Left renal cortex interstitium (tissue), 4 donors: ENCODE measurements at regions not wholly inside any gene's neighbourhood (a gene's known extent, or its start where the extent isn't known, plus 50 kb on each side); places are given as distances from the start of the nearest gene placed in this dataset.

Source experiments
- DNase-seq, 4 donors: peaks; one replicate each; pipeline ENCODE4 v3.0.0-alpha.2; 2013; ENCODE audit warnings: low read depth in 4 of 4, low spot score in 2 of 4, missing footprints in 1 of 4

DNA sequence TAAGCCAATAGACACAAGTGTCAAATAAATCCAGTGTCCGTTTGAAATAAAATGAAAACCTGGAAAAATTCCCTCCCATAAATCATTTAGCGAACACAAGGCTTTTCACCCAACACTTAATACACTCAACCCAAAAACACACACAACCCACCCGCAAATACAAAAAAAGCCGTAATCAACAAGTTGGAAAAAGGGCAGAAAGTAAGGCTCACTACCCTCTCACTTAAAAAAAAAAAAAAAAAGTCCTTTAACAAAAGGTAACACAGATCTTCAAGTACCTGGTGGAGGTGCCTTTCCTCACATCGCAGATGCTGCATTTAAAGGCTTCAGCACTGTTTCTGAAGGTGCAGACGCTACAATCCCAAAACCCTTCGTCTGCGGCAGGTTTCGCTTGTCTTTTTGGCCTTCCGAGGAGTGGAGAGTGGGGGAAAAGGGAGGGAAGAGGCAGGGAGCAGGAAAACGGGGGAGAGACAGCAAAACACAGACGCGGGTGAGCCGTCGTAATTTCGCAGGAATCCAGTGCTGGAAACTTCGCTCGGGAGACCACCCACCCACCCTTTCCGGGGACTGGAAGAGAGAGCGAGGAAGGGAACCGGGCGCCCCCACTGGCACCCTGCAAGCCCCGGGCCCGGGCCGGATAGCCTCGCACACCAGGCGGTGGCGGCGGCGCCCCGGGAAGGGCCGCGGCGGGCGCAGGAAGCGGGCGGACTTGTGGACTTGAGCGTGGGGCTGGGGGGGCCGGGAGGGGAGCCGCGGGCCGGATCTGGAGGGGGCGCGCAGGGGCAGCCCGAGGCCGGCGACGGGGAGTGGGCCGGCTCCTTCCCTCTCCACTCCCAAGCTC is 401.8 kb downstream of the SHQ1 start, which contains the start of gene RYBP:
RYBP (minus strand) TSS at position 404 of the 841 bp plus-strand sequence.
- peak in 2 of 4 donors; percentile 52 to 56 for DNase-seq

DNA sequence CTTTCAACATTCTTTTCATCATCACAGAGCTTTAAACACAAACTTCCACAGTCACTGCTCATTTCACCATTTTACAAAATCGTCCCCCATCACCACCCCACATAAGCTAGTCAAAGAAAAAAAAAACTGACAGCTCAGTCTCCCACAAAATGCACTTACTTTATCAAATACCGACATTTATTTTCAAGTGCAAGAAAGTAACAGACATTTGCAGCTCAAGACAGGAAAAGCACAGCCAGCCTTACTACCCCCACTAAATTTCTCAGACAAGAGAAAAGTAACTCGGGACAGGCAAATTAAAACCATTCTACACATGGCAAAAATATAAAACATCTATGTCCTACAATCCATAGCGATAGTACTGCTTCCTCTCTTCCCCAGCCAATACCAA is 402.4 kb downstream of the SHQ1 start:
- DNase-seq: peak in 1 of 4 donors; percentile 39

DNA sequence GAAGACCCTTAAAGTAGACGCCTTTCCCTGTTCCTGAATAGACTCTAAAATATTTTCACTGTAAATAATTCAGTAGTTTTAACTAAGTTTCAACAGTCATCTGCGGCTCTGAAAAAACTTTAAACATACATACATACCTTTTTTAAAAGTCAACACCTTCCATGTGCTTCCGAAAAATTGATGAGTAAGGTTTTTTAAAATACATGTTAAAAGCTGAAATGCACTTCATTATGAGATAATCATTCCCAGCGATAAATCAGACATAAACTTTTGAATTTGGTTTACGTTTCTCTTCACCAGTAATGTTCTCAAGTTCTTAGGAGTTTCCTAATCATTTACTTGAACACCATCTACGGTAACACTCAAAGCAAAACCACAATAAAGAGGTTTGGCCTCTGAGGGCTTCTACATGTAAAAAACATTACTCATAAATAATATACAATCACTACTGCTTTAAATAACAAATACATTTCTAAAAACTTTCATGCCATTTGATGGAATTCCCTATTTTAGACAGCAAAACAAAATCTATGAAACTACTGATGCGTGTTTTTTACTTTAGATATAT is 403.5 kb downstream of the SHQ1 start:
- DNase-seq: no peak

- no peak for DNase-seq
These were observed 405.5 kb downstream of the SHQ1 start for GRCh38 chr3:72442759-72443158.

DNA sequence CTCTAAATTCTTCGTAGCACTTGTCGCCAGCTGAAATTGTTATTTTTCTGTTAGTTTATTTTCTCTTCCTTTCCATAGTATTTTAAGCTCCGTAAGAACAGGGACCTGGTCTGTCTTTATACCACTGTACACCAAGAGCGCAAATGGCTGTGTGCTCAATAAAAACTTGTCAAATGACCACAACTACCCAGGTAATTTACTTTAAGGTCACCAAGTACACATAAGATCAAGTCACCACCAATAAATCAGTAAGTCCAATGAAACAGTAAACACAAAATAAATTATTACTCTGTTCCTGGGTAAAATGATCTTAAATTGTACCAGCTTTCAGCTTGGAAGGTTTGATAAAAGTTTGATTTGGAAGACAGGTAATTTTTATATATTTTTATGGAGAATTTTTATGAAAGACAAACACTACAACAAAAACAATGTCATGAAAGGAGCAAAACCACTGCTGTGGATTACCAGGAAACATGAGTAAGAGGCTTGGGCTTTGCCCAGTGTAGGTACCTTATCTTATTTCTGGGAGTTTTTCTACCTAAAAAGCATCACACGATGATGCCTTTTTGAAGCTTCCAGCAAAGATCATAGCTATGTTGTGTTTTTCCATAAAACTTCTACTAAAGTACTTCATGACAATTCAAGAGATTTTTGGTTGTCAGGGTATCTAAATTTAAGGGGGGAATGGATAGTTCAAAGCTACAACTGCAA is 406.8 kb downstream of the SHQ1 start:
- no peak for DNase-seq

- DNase-seq: no peak
These were observed 407.8 kb downstream of the SHQ1 start for GRCh38 chr3:72440491-72440890.

DNA sequence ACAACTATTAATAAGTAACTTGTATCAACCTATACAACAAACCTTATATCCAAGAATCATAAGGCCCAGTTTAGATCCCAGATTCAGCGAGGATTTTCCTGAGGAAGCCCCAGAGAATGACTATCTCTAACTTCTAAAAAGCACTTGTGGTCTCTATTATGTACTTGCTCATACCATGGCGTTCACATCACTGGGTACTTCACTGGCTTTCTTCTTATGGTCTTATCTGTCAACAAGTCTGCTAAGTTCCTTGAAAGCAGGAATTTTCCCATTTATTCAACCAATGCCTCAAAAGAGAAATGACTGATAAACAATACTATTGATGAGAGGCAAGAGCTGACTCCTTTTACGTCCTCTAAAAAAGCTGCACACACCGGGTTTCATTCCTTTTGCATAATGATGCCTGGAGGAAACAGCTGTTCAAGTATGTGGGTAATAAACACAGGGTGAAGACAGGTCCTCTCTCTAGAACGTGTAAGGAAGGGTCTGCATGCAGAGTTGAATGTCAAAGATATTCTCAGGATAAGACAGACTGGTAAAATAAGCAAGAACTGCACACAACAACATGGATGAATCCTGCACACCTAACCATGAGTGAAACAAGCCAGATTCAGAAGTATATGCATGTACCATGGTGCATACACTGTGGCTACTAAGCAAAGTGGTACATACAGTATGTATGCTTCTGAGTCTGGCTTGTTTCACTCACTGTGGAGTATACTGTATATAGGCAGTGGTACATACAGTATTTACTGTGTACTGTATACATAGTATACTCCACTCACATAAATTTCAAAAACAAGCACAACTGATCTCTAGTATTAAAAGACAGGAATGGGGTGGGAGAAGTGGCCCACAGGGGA is 408.7 kb downstream of the SHQ1 start:
- DNase-seq: no peak

DNA sequence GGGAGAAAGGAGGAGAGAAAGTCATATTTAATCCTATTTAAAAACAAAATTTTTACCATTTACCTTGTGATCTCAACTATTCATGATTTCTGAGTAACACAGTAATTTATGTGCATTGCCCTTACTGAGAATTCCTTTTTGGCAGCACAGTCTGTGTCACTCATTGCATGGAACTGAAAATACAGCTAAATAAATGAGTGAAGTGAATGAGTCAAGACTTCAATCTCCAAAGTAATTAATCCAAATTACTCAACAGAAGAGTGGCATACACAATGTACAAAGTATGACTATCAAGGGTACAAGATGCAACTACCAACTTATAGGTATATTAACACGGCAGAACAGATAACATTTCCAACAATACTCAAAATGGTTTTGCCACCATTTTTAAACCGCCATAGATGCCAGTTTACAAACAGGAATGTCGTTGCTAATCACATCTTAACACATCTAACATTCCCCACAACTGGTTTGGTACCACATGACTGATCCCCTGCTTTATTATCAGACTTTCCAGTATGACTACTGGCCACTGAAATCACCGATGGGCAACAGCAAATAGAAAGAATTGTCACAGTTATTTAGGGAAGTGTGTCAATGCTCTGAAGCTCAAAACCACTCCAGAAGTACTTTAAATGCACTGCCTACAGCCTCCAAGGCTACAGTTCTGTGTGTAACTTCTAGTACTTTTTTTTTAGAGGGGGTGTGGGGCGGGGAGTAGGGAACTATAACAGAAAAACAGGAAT is 410.4 kb downstream of the SHQ1 start:
- no peak for DNase-seq

- no peak for DNase-seq
These were observed 411.2 kb downstream of the SHQ1 start for GRCh38 chr3:72436863-72437592.

GRCh38 chr3:72434296-72434695 is 413.9 kb downstream of the SHQ1 start:
- DNase-seq: no peak

GRCh38 chr3:72432246-72432645 is 416.0 kb downstream of the SHQ1 start:
- no peak for DNase-seq

DNA sequence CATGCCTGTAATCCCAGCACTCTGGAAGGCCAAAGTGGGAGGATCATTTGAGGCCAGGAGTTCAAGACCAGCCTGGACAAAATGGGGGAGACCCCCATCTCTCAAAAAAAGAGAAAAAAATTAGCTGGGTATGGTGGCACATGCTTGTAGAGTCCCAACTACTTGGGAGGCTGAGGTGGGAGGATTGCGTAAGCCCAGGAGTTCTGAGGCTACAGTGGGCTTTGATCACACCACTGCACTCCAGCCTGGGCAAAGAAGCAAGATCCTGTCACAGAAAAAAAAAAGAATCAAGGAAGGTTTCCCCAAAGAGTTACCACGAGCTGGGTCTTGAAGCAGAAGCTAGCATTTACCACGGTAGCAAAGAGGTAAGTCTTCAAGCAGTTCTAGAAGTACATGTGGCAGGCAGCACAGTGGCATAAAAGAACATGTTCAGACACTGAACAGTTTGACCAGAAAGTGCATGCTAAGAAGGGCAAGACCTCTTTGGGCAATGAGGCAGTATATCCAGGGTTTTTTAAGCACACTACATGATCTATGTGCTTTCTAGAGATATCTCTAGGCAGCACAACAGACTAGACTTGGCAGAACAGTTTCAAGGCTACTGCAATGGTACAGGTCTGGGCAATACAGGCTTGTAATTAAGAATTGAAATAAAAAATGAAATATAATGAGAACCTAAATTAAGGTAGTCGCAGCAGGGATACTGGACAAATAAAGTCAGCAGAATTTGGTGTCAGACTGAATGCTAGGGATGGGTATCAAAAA is 418.5 kb downstream of the SHQ1 start:
- DNase-seq: no peak

DNA sequence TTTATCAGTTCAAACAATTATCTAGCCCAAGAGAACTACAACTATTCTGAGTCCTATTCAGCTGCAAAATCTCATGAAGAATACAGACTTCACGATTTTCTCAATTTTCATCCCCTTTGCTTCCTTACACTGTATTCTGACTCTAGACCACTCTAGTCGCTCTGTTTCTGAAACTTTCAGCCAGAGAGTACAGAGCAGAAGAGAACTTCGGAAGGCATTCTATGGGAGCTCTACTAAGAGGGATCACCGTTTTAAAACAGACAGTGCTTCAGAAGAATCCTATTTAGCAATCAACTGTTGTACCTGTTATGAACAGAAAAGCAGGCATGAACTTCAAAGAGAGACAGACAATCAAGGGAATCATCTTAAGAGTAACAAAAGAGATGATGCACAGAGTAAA is 419.4 kb downstream of the SHQ1 start:
- no peak for DNase-seq

DNA sequence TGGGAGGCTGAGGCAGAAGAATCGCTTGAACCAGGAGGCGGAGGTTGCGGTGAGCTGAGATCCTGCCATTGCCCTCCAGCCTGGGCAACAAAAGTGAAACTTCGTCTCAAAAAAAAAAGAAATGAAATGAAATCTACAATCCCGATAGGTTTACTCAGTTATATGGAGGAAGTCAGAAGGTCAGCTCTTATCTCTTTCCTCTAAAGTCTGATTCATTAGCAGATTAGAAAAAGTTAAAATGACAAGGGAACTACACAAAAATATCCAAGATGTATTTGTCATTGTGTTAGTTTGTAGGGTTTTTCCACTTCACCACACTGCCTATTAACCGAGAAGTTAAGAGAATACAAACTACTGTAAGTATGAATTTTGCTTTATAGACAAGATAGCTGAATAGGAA is 420.6 kb downstream of the SHQ1 start:
- no peak for DNase-seq

- no peak for DNase-seq
These were observed 421.4 kb downstream of the SHQ1 start for GRCh38 chr3:72426618-72427397.

GRCh38 chr3:72423643-72424042 is 424.6 kb downstream of the SHQ1 start:
- no peak for DNase-seq

GRCh38 chr3:72421786-72422185 is 426.5 kb downstream of the SHQ1 start:
- no peak for DNase-seq

GRCh38 chr3:72421126-72421525 is 427.1 kb downstream of the SHQ1 start:
- DNase-seq: no peak
